ENCODE measurements at regions not wholly inside any gene's neighbourhood (a gene's known extent, or its start where the extent isn't known, plus 50 kb on each side); places are given as distances from the start of the nearest gene placed in this dataset.
"Not testable (repeated sequence)": the region's sequence is repeated elsewhere in the genome, so short reads cannot be mapped to it uniquely, and the experiment has no call there.

DNA sequence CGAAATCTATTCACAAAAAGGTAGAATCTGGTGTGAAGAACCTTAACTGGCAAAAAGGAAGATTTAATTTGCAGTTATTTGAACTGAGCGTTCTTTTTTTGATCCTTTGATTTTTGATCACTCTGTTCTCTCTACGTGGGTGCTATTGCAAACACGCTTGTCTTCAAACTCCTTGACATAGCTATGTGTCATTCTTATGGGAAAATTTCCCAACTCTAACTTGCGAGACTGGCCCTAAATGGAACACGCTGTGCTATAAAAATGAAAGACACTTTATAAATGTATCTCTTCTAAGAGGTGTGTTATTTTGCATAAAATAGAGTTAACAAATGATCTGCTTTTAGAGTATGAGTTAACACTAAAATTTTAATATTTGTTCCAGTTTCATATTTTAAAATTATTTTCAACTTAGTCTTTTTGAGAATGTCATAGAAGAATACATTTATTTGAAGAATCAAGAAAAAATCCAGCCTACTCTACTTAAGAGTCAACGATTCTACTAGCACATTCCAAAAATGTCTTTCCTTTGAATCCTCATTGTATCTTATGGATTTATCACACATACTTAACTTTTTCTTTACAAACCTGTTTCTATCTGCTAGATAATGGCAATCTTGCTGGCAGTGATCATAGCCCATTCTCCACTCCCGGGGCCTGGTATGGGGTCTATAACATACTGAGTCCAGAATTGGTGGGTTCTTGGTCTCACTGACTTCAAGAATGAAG is 610.0 kb upstream of the TBL1XR1 start:
- H3K4me1 Mint-ChIP-seq (ENCODE audit: low read depth) = peaks cover 24% of the 10 kb centered on the region
- no peak for DNase-seq
- H3K4me3 Mint-ChIP-seq = no peak overlapping the region
- H3K9me3 Mint-ChIP-seq = no peaks in the 10 kb centered on the region
- CTCF ChIA-PET = no interaction called here
- no peak overlapping the region for H3K27ac Mint-ChIP-seq
- no peaks in the 10 kb centered on the region for H3K27me3 Mint-ChIP-seq (ENCODE audit: low read depth)
- intact Hi-C loops (cut with micrococcal nuclease) = no loop called here
- no peaks in the 10 kb centered on the region for H3K36me3 Mint-ChIP-seq (ENCODE audit: low read depth)

DNA sequence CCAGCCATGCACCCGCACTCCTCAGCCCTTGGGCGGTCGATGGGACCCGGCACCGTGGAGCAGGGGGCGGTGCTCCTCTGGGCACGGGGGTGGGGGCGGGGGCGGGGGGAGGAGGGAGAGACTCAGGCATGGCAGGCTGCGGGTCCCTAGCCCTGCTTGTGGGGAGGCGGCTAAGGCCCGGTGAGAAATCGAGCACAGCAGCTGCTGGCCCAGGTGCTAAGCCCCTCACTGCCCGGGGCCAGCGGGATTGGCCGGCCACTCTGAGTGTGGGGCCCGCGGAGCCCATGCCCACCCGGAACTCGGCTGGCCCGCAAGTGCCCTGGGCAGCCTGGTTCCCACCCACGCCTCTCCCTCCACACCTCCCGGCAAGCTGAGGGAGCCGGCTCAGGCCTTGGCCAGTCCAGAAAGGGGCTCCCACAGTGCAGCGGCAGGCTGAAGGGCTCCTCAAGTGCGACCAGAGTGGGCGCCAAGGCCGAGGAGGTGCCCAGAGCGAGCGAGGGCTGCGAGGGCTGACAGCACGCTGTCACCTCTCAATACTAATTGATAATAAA is 611.7 kb upstream of the TBL1XR1 start:
- intact Hi-C loops (cut with micrococcal nuclease); H3K27me3 Mint-ChIP-seq (ENCODE audit: low read depth); H3K9me3 Mint-ChIP-seq; H3K4me3 Mint-ChIP-seq; H3K27ac Mint-ChIP-seq; H3K36me3 Mint-ChIP-seq (ENCODE audit: low read depth); DNase-seq: not testable (repeated sequence)
- peaks cover 26% of the 10 kb centered on the region for H3K4me1 Mint-ChIP-seq (ENCODE audit: low read depth)
- CTCF ChIA-PET = interaction anchor here (0.8 kb wide), 1 partner anchor 18 kb away, joined by 3 read pairs; no protein-coding TSS in a partner anchor

DNA sequence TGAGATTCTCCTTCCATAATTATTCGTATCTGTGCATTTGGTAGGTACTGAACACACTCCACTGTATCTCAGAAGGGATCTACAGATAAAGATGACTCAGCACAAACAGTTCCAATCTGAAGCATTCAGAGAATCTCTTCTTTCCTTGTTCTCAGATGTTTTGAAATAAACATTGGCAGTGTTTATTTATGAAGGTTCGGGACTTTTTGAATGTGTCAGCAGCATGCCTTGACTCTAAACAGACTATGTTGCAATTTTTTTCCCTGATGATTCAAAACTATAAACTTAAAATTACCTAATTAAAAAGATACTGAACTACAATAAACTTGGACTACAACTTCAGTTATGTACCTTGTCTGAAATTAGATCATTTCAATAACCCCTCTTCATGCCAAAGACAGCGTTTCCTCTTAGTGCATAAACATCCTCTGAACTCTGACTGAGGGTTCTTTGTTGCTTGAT is 612.9 kb upstream of the TBL1XR1 start:
- intact Hi-C loops (cut with micrococcal nuclease) = loop anchor here (1.0 to 5.0 kb wide), 4 partner anchors 10 to 192 kb away; no protein-coding TSS in a partner anchor
- Mint-ChIP-seq H3K36me3 (ENCODE audit: low read depth) (no peaks in the 10 kb centered on the region), H3K27ac (no peak overlapping the region), H3K9me3 (no peaks in the 10 kb centered on the region), H3K4me1 (ENCODE audit: low read depth) (peaks cover 28% of the 10 kb centered on the region), H3K4me3 (no peak overlapping the region), H3K27me3 (ENCODE audit: low read depth) (no peaks in the 10 kb centered on the region)
- CTCF ChIA-PET = interaction anchor here (1.1 kb wide), 1 partner anchor 9 kb away, joined by 3 read pairs; no protein-coding TSS in a partner anchor
- no peak for DNase-seq

DNA sequence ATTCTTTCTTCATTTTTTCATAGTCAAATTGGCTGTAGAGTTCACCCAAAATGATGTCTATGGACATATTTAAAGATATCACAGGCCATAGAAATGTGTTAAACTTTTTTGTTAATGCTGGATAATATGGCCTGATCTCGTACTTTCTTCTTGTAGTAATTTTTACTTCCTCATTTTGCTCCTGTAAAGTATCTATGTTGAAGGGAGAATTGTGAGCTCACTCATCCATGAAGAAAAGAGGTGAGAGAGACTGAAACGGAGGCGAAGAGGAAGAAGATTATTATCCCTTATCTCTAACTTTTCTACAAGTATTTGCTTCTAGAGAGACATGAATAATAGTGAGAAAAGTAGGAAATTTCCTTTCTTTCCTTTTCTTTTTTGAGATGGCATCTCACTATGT is 613.8 kb upstream of the TBL1XR1 start:
- DNase-seq = no peak
- Mint-ChIP-seq H3K27me3 (ENCODE audit: low read depth) (no peaks in the 10 kb centered on the region), H3K4me1 (ENCODE audit: low read depth) (peaks cover 34% of the 10 kb centered on the region), H3K4me3 (no peak overlapping the region), H3K27ac (no peak overlapping the region), H3K9me3 (no peaks in the 10 kb centered on the region), H3K36me3 (ENCODE audit: low read depth) (no peaks in the 10 kb centered on the region)
- CTCF ChIA-PET = interaction anchor here (0.5 to 1.2 kb wide), 3 partner anchors 8 to 26 kb away, joined by 3 to 10 read pairs (median 5); no protein-coding TSS in a partner anchor
- intact Hi-C loops (cut with micrococcal nuclease) = loop anchor here (5.0 kb wide), 2 partner anchors 71 to 191 kb away; no protein-coding TSS in a partner anchor

DNA sequence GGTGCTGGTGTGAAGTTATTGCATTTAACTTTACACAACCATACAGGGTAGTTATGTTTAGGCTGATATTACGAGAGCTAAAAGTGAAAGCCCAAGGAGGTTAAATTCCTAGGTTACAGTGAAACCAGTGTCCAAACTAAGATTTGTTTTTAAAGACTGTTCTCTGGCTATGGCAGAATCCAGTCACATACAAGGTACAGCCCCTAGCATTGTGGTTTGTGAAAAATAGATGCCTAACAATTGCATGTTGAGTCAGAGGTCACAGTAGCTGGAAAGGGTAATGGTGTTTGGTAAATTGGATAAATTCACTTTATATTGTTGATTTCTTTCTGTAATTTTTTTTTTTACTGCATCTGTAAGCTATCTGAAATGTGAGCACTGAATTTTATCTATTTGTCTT is 614.6 kb upstream of the TBL1XR1 start:
- intact Hi-C loops (cut with micrococcal nuclease) = loop anchor here (1.0 to 5.0 kb wide), 3 partner anchors 8 to 190 kb away; no protein-coding TSS in a partner anchor
- no peaks in the 10 kb centered on the region for H3K9me3 Mint-ChIP-seq
- CTCF ChIA-PET = interaction anchor here (0.8 to 1.2 kb wide), 3 partner anchors 9 to 17 kb away, joined by 3 to 5 read pairs (median 3); no protein-coding TSS in a partner anchor

DNA sequence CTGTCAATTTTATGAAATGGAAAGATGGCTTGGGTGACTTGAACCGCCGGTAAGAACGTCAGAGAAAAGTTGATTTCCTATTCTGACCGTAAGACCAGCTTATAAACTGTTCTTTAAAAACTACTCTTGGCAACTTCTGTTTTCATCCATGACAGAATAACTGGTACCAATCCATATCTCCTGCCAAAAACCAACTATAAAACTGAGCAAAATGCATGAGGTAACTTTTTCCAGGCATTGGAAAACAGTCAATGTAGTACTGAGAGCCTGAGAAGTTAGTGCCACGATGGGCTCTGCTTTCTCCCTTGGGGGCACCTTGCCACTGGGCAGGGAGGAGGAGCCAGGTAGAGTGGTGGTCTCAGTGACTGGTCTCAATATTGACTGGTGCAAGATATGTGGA is 615.2 kb upstream of the TBL1XR1 start:
- Mint-ChIP-seq H3K27me3 (ENCODE audit: low read depth) (no peaks in the 10 kb centered on the region), H3K4me1 (ENCODE audit: low read depth) (peaks cover 34% of the 10 kb centered on the region), H3K27ac (no peak overlapping the region), H3K4me3 (no peak overlapping the region), H3K36me3 (ENCODE audit: low read depth) (no peaks in the 10 kb centered on the region), H3K9me3 (no peaks in the 10 kb centered on the region)
- CTCF ChIA-PET = interaction anchor here (1.2 kb wide), 1 partner anchor 9 kb away, joined by 5 read pairs; no protein-coding TSS in a partner anchor
- intact Hi-C loops (cut with micrococcal nuclease) = loop anchor here (1.0 to 5.0 kb wide), 3 partner anchors 8 to 190 kb away; no protein-coding TSS in a partner anchor
- no peak for DNase-seq

More for the DNA sequence above, 614.6 kb upstream of the TBL1XR1 start:
- no peak for DNase-seq
- H3K27me3 Mint-ChIP-seq (ENCODE audit: low read depth) = no peaks in the 10 kb centered on the region
- no peaks in the 10 kb centered on the region for H3K36me3 Mint-ChIP-seq (ENCODE audit: low read depth)
- H3K4me1 Mint-ChIP-seq (ENCODE audit: low read depth) = peaks cover 34% of the 10 kb centered on the region
- no peak overlapping the region for H3K27ac Mint-ChIP-seq
- H3K4me3 Mint-ChIP-seq = no peak overlapping the region

DNA sequence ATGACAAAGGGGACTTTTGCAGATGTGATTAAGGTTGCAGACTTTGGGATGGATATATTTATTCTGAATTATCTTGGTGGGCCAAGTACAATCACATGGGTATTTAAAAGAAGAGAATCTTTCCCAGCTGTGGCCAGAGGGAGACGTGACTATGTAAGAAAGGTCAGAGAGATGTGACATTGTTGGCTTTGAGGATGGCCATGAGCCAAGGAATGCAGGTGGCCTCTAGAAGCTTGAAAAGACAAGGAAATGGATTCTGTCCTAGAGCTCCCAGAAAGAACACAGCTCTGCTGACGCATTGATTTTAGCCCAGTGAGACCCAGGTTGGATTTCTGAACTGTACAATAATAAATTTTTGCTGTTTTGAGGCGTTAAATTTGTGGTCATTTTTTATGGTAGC is 616.0 kb upstream of the TBL1XR1 start:
- CTCF ChIA-PET = no interaction called here
- no peak overlapping the region for H3K4me3 Mint-ChIP-seq
- no peaks in the 10 kb centered on the region for H3K9me3 Mint-ChIP-seq

DNA sequence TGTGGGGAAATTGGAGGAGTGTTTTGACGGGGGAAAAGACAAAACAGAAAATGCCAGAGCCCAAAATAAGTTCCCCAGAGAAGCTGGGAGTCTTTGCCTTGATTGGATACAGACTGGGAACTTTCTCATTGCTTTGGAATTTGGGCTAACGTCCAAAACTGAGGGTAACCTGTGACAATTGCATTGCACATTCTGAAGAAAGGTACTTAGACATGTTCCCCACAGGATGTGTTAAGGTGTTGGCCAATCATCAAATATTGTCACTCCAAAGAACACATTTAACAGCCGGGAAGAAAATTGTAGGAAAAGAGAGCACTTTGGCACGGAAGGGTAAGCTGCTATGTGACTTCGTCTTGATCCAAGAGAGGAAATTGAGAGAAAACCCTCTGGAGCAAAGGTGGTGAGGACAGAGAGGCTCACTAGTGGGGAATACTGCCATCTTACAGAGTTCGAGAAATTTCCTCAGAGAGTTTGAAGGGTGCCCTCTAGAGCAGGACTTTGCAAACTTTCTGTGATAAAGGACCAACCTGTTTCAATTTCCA is 619.5 kb upstream of the TBL1XR1 start:
- no peaks in the 10 kb centered on the region for H3K27me3 Mint-ChIP-seq (ENCODE audit: low read depth)
- intact Hi-C loops (cut with micrococcal nuclease) = no loop called here

More for the DNA sequence above, 616.0 kb upstream of the TBL1XR1 start:
- Mint-ChIP-seq H3K27me3 (ENCODE audit: low read depth) (no peaks in the 10 kb centered on the region), H3K27ac (no peak overlapping the region), H3K4me1 (ENCODE audit: low read depth) (peaks cover 34% of the 10 kb centered on the region), H3K36me3 (ENCODE audit: low read depth) (no peaks in the 10 kb centered on the region)
- intact Hi-C loops (cut with micrococcal nuclease) = loop anchor here (5.0 kb wide), 2 partner anchors 69 to 189 kb away; no protein-coding TSS in a partner anchor
- DNase-seq = no peak

DNA sequence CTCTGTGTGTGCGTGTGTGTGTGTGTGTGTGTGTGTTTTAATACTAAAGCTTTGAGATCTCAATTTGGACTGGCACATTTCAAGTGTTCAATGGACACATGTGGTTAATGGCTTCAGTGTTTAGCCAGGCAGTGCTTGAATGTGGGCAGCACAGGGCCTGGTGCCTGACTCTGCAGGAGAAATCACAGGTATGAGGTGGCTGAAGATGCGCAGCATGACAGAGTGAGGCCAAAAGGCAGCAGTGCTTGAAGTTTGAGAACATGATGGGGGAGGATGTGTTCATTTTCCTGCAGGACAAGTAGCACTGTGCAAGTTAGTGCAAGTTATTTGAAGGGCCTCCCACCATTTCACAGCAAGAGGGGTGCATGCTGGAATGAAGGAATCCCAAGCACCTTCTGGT is 620.5 kb upstream of the TBL1XR1 start:
- H3K4me3 Mint-ChIP-seq = no peak overlapping the region
- H3K27ac Mint-ChIP-seq = no peak overlapping the region
- intact Hi-C loops (cut with micrococcal nuclease) = no loop called here
- H3K4me1 Mint-ChIP-seq (ENCODE audit: low read depth) = peaks cover 27% of the 10 kb centered on the region
- H3K9me3 Mint-ChIP-seq = no peaks in the 10 kb centered on the region
- peaks cover 3% of the 10 kb centered on the region for H3K36me3 Mint-ChIP-seq (ENCODE audit: low read depth)
- no peak for DNase-seq
- no peaks in the 10 kb centered on the region for H3K27me3 Mint-ChIP-seq (ENCODE audit: low read depth)
- CTCF ChIA-PET = no interaction called here

More for the DNA sequence above, 619.5 kb upstream of the TBL1XR1 start:
- Mint-ChIP-seq H3K4me1 (ENCODE audit: low read depth) (peaks cover 28% of the 10 kb centered on the region), H3K36me3 (ENCODE audit: low read depth) (peaks cover 3% of the 10 kb centered on the region), H3K9me3 (no peaks in the 10 kb centered on the region), H3K4me3 (no peak overlapping the region), H3K27ac (no peak overlapping the region)
- CTCF ChIA-PET = interaction anchor here (0.6 kb wide), 1 partner anchor 534 kb away, joined by 3 read pairs; no protein-coding TSS in a partner anchor
- no peak for DNase-seq

DNA sequence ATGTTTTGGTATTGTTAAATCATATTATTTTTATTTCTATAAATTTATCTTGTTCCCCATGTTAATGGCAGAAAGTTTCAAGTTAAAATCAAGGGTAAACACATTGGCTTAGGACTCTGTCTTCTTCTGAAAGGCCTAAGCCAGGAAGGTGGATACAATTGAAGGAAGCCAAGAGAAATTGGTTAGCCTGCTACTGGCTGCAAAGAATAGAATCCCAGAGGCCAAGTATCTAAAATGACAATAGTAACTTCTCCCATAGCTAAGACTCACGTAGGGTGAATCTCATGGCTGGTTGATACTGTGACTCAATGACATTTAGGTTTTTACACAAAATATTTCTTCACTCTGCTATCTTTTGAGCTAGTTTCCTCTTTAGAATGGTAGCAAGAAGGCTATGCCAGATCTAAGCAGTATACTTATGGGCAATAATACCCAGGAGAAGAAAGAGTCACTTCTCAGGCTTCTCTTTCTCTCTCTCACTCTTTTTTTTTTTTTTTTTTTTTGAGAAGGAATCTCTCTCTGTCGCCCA is 621.5 kb upstream of the TBL1XR1 start:
- peaks cover 3% of the 10 kb centered on the region for H3K36me3 Mint-ChIP-seq (ENCODE audit: low read depth)
- intact Hi-C loops (cut with micrococcal nuclease) = no loop called here
- no peaks in the 10 kb centered on the region for H3K9me3 Mint-ChIP-seq
- no peak overlapping the region for H3K4me3 Mint-ChIP-seq
- no peak for DNase-seq
- peaks cover 27% of the 10 kb centered on the region for H3K4me1 Mint-ChIP-seq (ENCODE audit: low read depth)
- CTCF ChIA-PET = interaction anchor here (1.0 kb wide), 1 partner anchor 9 kb away, joined by 3 read pairs; no protein-coding TSS in a partner anchor
- H3K27ac Mint-ChIP-seq = no peak overlapping the region
- H3K27me3 Mint-ChIP-seq (ENCODE audit: low read depth) = no peaks in the 10 kb centered on the region

DNA sequence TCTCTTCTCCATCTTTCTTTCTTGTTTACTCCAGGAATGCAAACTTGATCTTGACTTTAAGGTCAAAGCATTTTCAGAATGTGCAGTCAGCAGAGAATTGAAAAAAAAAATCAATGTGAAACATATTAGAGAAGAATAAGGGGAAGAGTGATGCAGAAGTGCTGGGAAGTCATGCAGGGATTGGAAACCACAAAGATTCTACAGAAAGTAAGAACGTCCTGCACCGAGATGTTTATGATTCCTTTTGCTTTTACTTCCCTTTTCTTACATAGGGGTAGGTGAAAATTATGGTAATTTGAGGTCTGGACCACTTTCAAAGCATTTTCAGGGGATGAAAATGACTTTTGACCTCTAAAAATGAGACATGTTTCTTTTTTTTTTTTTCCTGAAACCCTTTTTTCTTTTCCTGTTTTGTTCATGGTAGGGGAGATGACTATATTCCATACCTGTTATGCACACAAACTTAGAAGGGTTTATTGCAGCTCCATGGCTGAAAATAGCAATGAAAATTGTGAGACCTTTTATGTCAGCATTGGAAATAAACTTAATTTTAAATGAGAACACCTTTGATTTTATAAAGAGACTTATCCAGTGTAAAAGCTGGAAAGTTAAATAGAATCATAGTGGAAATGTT is 623.5 kb upstream of the TBL1XR1 start:
- intact Hi-C loops (cut with micrococcal nuclease) = loop anchor here (1.0 kb wide), 1 partner anchor 8 kb away; no protein-coding TSS in a partner anchor
- CTCF ChIA-PET = interaction anchor here (0.7 kb wide), 1 partner anchor 9 kb away, joined by 3 read pairs; no protein-coding TSS in a partner anchor
- H3K4me1 Mint-ChIP-seq (ENCODE audit: low read depth) = peaks cover 19% of the 10 kb centered on the region
- H3K9me3 Mint-ChIP-seq = no peaks in the 10 kb centered on the region
- H3K36me3 Mint-ChIP-seq (ENCODE audit: low read depth) = peaks cover 3% of the 10 kb centered on the region
- DNase-seq = peak; percentile 19
- H3K27ac Mint-ChIP-seq = peak overlapping the region; percentile 44
- H3K27me3 Mint-ChIP-seq (ENCODE audit: low read depth) = no peaks in the 10 kb centered on the region
- H3K4me3 Mint-ChIP-seq = no peak overlapping the region

DNA sequence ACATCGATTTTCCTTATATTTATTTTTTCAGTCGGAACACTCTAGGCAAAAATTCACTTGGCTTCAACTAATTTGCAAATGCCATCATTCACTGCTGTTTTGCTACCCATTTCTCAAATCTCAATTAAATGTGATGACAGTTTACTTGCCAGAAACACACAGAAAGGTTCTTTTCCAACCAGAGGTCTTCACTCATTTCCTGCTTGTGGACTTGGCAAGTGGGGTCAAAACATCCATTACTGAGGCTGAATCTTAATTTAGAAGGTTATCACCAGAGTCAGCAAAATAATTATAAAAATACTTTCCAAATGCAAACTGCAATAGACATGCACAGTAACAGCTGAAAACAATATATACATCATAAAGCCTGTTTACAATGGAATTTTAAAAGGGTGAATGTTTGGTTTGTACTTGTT is 625.4 kb upstream of the TBL1XR1 start:
- Mint-ChIP-seq H3K27ac (no peak overlapping the region), H3K36me3 (ENCODE audit: low read depth) (peaks cover 3% of the 10 kb centered on the region), H3K9me3 (no peaks in the 10 kb centered on the region), H3K4me1 (ENCODE audit: low read depth) (peaks cover 25% of the 10 kb centered on the region), H3K27me3 (ENCODE audit: low read depth) (no peaks in the 10 kb centered on the region), H3K4me3 (no peak overlapping the region)
- intact Hi-C loops (cut with micrococcal nuclease) = no loop called here
- DNase-seq = no peak
- CTCF ChIA-PET = no interaction called here
